ENCODE measurements at regions not wholly inside any gene's neighbourhood (a gene's known extent, or its start where the extent isn't known, plus 50 kb on each side); places are given as distances from the start of the nearest gene placed in this dataset.

DNA sequence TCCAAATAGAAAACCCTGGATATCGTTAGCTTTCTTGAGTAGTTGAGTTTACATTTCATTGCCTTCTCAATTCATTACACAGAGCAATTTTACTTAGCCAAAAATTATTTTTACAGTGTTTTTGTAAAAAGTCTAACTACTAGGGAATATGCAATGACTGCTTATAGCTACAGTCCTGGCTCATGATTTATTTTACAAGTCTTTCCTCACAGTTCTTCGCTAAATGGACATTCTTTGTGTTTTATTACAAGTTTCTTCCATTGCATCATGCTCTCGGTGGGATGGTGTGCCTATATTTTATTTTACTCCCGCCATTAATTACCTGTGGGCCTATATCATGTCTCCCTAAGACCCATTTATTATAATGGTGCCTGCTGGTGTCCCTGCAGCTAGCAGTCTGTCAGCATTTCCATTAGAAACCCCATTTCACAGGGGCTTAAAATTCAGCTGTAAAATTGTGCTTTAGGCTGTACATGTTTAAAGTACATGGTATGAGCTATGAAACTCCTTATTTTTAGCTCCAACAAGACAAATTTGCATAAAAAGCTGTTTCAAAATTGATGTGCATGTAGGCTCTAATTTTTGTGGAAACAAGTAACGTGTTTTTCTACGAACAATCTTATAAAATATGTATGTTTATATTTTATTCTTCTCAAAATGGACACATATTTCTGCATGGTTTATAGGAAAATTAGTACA lies 227.4 kb downstream of the SLC7A11 start:
- DNase-seq, result no peak

DNA sequence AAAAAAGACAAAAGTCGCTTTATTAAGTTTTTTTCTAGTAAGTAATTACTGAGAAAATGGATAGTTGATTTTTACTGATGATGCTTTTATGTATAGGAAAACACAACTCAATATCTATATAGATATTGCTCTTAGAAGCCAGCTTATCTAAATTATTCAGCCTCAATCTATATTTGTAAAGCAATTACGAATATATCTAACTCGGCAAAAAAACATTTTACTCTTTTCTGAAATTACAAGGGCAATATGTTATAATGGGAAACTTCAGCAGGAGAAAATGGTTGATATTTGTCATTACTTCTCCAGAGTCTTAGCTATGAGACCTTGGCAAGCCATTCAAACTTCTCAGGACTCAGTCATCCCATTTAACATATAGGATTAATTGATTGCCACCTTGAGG lies 228.5 kb downstream of the SLC7A11 start:
- no peak for DNase-seq

DNA sequence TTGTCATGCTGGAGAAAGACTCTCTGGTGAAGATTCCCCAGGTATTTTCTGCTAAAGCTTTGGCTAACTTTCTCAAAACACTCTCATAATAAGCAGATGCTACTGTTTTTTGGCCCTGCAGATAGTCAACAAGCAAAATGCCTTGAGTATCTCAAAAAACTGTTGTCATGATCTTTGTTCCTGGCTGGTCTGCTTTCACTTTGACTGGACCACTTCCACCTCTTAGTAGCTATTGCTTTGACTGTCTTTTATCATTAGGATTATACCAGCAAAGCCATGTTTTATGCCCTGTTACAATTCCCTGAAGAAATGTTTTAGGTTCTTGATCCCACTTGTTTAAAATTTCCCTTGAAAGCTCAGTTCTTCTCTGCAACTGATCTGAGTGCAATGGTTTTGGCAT lies 231.5 kb downstream of the SLC7A11 start:
- DNase-seq, result no peak

DNA sequence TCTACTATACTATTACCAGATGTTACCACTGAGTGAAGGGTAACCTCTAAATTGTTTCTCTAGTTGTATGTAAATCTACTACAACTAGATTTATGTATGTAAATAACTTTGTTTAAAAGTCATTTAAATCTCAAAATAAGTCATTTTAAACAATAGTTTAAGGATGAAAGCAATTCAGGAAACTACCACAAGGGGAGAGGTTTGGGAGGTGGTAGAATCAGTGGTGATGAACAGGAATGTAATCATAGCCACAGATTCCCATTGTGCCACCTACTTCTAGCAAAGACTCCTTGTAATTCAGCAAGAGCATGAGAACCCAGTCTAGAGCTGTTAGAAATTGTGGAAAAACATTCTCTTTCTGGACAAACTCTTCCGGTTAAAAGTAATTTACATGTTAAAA lies 234.6 kb downstream of the SLC7A11 start:
- no peak for DNase-seq

DNA sequence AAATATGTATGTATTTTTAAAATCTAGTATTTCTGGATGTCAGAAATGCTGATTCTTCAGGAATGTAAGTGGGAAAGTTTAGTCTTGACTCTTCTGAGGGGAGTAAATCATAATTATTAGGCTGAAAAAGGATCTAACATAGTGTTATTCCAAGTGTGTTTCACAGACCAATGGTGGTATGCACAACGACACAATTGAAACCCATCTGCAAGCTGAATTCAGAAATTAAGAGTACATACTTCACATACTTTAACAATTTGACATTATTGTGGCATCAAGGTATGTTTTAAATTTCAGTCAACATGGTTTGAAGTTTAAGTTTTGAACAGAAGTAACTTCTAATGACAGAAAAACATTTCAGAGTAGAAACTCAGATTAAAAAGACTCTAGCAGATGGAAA lies 236.7 kb downstream of the SLC7A11 start:
- DNase-seq, result no peak

DNA sequence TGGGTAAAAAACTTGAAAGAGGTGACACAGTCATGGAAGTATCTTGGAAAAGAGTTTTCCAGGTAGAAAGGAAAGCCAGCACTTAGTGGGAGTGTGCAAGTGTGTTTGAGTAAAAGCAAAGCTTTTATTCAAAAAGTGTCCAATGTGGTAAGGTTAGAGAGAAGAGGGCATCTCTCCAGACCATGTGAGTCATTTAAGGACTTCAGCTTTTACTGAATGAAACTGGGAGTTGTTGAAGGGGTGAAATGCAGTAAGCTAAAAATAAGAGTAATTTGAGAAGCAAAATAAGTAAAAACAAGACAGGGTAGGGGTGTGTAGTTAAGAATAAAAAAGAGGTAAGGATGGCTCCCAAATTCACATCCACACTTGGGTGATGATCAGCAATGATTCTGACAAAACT lies 238.9 kb downstream of the SLC7A11 start:
- no peak for DNase-seq

DNA sequence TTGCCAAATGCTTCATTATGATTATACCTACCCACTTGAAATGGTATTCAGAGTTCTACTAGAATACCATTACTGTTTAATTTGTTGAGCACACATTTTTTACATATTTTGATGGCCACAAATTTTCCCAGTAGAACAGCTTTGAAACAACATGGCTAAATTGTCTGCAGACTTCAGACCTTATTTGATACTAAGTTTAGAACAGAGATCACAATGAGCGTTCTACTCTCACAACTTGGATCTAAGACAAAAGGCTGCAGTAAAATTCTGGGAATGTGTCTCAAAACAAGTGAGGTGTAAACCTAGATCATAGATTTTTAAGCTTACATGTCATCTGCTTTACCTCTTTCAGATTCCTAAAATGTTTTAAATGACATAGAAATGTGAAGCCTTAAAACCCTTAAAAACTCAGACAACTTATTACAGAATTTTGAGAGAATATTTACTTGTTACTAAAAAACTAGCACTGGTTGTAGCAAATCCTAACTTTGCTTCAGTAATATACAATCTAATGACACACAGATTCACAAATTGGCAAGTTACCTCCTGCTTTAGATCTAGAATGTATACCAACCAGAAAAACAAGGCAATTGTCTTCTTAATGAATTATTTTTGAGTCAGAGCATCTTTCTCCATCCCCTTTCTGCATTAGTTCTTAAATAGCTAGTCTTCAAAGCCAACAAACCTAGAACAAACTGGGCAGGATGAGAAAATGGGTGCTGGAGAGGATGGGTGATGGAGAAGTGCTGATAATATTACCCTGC lies 243.3 kb downstream of the SLC7A11 start:
- DNase-seq, result no peak

DNA sequence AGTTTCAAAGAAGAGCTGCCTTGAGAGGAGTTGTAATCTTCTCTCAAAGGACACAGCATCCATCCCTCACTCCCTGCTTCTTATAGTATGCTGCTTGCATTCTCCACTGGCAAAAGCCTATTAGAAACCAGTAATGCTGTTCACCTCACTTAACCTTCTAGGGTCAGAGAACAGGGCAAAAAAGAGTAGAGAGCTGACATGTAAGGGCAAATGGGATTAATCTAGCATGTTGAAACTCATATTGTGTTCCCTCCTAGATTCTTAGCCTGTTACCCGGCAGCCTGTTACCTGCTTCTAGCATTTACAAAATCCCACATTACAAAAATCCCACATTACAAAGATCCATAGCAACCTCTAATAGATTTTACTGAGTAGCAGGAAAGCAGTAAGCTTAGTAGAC lies 244.7 kb downstream of the SLC7A11 start:
- DNase-seq, result no peak

DNA sequence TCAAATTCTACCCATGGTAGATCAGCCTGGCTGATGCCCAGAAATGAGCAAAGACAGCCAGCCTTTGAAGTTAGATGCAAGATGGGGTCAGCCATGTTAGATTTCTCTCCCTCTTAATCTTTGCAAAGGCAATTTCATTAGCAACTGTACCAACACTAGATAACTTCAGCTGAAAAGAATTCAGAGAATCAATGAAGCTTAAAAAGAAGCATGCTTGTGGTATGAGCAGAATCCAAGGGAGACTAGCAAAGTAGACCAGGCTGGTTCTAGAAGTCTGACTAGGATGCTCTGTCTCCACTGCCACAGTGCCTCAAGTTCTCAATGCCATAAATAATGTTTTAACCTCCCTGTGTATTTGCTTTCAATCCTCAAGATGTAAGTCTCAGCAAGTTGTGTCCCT lies 247.3 kb downstream of the SLC7A11 start:
- no peak for DNase-seq

DNA sequence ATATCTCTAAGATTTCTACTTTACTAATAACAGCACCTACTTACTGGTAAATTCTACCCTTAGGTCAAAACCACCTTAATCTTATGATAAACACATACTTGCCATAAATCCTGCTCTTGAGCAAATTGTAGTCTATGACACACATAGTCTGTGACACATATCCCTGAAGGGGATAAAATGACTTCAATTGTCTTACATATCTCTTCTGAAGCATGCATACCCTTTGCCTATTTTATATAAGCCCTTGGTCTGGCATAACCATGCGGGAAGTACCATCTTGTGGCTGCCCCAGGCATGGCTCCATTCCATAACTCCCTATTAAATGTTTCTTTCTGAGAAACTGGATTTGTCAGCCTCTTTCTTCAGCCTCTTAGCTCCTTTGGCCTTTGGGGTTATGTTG lies 248.9 kb downstream of the SLC7A11 start:
- DNase-seq, result no peak

DNA sequence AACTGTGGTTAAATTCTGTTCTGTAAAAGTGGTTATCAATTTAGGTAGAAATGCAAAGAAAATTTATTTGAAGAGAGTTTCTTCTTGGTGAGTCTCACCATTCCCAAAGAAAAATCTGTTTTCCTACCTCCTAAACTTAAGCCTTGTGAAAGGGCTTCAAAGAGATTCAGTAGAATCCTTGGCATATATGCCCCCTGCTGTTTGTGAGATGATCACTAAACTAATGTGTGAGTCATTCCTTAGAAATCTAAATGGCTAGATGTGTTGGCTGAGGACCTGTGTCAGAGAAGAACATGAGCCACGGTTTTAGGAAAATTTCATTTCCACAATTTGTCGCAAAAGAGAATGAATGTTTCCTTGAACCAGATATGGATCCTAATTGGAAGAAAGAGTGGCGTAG lies 260.9 kb downstream of the SLC7A11 start:
- no peak for DNase-seq

DNA sequence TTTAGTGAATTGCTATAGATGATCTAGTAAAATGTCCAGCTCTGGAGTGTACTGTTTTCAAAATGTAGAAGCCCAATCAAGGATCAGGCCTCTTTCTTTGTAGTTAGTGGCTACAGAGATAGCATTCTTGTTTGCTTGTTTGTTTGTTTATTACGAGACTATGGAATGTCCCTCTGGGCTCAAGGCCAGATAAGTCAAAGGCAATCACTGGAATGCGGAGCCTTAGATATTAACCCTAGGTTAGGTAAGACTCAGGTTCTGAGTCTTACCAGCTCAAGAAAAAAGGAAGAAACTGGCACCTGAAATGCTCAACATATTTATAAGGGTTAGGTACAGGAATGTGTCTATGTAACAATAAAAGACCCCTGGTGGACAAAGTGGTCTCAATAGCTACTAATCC lies 261.5 kb downstream of the SLC7A11 start:
- DNase-seq, result no peak

DNA sequence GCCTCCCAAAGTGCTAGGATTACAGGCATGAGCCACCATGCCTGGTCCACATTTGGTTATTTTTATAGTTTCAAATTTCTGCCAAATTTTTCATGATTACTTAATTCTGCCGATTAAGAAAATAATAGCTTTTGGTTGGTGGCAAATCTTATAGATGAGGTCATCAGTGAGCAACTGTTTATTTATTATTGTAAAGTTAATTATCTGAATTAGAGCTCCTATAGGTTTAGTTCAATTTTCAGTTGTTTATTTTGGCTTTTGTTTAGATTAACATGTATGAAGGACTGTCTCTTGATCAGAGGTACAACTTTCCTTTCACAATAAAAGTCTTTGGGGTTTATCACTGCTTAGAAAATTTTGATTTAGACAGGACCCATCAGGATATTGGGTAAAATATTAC lies 262.2 kb downstream of the SLC7A11 start:
- DNase-seq, result no peak

DNA sequence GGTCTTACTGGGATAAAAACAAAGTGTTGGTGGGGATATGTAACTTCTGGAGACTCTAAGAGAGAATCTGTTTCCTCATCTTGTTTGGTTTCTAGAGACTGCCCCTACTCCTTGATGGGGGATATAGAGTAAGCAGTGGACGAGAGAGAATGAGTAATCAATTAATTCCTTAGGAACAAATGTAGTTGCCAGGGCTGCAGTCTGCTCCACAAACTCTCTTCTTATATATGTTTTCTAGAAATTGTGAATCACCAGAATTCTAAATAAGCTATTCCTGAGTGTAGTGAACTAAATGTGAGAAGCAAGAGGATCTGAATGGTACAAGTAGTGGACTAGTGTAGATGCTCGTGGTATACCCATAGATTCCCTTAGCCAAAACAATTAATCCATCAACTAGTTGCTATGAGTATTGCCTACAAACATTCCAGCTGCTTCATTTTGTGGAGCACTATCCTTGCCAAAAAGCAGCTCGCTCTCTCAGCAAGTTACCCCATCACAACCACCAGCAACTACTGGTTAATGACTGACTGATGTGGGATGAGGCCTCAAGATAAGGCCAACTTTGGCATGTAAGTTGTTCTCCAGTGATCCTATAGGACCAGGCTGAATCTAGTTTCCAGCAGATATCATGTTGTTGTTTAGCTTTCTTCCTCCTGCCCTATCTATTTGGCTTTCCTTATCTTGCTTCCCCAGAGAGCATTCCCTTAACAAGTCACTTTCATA lies 273.0 kb downstream of the SLC7A11 start:
- DNase-seq, result no peak

DNA sequence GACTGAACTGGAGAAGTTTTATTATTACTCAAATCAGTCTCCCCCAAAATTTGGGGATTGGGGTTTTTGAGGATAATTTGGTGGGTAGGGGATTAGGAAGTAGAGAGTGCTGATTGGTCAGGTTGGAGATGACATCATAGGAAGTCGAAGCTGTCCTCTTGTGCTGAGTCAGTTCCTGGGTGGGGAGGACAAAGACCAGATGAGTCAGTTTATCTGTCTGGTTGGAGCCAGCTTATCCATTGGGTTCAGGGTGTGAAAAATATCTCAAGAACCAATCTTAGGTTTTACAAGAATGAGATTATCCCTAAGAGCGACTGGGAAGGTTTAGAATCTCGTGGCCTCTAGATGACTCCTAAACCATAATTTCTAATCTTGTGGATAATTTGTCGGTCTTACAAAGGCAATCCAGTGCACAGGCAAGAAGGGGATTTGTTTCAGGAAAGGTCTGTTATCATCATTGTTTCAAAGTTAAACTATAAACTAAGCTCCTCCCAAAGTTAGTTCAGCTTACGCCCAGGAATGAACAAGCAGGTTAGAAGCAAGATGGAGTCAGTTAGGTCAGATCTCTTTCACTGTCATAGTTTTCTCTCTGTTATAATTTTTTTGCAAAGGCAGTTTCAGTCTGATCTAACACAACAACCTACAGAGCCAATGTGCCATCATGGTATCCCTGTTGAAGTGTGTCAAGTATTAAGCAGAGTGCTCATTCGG lies 274.5 kb downstream of the SLC7A11 start:
- no peak for DNase-seq

DNA sequence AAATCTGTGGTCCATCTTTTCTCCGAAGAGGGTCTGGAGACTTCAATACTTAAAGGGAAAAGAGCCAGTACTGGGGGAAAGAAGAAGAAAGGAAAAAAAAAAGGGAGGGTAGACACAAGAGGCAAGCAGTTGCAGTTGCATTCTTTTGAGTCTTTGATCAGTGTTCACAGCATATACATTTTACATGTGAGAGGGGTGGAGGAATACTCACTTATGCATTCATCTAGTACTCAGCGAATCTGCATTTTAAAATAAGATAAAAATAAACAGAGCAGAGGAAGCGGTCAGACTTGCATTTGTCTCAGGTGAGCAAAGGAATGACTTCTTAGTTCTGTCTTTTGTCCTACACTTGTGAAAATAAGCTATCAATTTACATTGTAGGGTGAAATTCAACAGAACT lies 275.6 kb downstream of the SLC7A11 start:
- no peak for DNase-seq

DNA sequence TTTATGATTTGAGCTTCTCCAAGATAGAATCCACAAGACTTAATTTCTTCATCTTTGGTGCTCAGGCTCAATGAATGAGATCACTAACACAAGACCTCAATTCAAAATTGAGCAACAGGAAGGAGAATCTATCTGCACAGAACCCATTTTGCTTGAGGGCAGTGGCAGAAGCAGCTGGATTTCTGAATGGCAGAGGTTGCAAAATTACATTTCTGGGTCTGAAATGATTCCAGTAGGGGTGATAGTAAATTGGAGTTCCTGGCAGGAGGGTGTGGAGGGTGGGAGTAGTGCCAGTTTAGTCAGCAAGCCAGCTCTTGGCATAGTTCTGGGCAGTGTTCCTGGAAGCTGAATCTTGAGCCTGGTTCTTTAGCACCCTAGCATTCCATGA lies 281.1 kb downstream of the SLC7A11 start:
- no peak for DNase-seq

DNA sequence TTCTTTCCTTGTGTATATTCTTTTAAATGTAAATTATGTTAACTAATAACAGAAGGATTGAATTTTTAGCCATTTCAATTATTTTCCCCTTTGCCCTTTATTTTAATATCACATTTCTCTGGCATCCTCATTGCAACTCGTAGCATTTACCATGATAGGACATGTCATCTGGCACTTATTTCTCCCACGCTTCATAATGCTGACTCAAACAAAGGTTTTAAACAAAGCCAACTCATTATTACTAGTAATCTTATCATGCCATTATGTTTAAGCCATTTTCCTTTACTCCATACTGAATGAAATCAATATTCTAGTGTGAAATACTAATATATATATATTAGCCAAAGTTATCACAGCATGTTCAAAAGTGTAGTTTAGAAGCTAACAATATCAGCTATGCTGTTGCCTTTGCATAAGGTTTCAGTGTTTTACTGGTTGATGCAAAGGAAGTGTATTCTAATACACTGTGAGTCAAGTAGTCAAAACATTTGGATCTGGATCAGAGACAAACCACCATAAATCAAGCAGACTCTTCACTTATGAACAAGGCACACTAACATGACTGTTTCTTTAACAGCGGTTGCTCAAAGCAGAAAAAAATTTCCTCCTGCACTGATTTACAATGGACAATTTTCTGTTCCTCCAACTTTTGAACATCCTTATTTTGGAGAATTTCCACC lies 281.6 kb downstream of the SLC7A11 start:
- no peak for DNase-seq

DNA sequence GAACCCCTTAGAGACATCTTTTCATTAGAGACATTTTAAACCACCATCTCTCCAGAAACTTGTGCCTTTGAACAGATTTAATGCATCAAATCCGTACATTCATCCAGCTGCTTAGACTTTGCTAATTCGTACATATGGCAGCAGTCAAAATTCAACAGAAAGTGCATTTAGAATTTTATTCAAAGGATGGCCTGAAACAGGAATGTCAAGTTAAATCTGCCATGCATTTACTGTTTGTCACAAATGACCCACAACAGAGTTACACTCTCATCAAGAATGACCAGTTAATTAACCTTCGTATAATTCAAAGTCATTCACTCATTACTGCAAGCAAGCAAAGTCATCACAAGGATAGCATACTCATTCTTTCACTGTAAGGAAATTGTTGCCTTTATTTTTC lies 284.3 kb downstream of the SLC7A11 start:
- DNase-seq, result no peak

DNA sequence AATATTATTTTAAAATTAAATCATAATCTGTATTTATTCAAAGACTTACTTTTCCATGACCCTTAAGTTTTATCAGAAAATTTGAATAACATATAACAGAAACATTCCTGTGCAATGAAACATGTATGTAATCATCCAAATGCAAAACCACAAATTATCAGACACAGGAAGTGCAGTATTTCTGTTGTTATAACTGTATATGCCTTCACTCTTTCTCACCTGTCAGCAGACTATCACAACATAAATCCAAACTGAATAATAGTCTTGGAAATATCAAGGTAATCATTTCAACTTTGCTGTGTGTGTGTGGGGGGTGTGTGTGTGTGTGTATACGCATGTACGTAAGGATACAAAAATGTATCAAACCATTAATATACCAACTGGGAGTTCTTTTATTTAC lies 285.9 kb downstream of the SLC7A11 start:
- no peak for DNase-seq

DNA sequence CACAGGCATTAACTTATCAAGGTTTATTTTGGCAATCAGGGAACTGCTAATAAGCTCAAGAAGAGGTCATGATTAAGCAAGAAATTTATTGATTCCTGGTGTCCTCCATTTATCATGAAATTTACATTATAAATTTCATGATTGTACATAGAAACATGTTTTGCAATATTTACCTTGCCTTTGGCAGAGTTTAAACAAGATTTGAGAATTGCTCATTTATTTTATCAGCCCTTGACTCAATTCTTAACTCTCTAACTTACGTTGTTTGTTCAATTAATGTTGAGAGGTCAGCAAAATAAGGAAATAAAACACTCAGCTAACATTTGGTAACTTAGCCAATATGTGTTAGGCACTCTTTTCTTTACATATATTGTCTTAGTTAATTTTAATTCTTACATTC lies 286.6 kb downstream of the SLC7A11 start:
- DNase-seq, result no peak

DNA sequence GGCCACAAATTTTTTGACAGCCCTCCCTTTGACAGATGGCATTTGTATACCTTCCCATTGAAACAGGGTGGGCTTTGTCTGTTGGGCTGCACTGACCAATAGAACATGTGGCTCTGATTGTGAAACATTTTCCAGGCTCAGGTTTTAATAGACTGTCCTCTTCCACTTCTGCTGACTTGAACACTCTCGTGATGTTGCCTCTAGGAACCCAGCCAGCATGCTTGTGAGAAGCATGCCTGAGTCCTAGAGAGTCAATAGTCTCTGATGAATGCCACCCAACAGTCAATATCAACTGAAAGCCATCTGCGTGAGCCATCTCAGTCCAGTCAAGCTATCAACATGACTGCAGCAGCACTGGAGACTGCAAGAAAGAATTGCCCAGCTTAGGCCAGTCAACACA lies 290.0 kb downstream of the SLC7A11 start:
- no peak for DNase-seq

DNA sequence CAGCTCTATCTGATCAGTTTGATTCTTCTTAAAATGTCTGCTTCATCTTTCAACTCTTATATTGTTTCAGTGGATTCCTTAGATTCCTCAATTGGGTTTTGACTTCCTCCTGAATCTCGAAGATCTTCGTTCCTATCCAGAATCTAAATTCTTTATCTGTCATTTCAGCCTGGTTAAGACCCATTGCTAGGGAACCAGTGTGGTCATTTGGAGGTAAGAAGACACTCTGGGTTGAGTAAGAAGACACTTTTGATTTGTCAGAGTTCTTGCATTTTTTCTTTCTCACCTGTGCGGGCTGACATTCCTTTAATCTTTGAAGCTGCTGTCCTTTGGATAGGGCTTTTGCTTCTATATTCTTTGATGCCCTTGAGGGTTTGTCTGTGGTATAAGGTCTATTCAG lies 291.9 kb downstream of the SLC7A11 start:
- DNase-seq, result no peak

All from CD4-positive, alpha-beta T cell treated with Interleukin-17A for 4 hours (primary cell).